ENCODE measurements at regions not wholly inside any gene's neighbourhood (a gene's known extent, or its start where the extent isn't known, plus 50 kb on each side); places are given as distances from the start of the nearest gene placed in this dataset.

- Mint-ChIP-seq H3K4me1 (peaks cover 12 to 25% (median 19%) of the 10 kb centered on the region in 4 donors), H3K36me3 (peaks cover 4% of the 10 kb centered on the region), H3K4me3 (peak overlapping the region; percentile 23 to 73 (median 44)), H3K27me3 (no peaks in the 10 kb centered on the region), H3K9me3 (peaks cover 0 to 4% (median 2%) of the 10 kb centered on the region in 7 donors), H3K27ac (peak overlapping the region; percentile 80 to 94 (median 91))
- Histone ChIP-seq H3K9me3 (ENCODE audit: control insufficient read depth in 2 of 2, low read length in 2 of 2) (no peaks in the 10 kb centered on the region), H3K27ac (ENCODE audit: insufficient read depth, low read length, poor library complexity, severe bottlenecking) (peak overlapping the region; percentile 26), H3K27me3 (ENCODE audit: control insufficient read depth, insufficient read depth, low read length) (no peaks in the 10 kb centered on the region), H3K4me3 (ENCODE audit: low read depth, low read length) (no peak overlapping the region), H3K4me1 (ENCODE audit: control insufficient read depth, insufficient read depth, low read length, poor library complexity, severe bottlenecking) (peaks cover 21% of the 10 kb centered on the region), H3K36me3 (ENCODE audit: control insufficient read depth, insufficient read depth, low read length) (no peaks in the 10 kb centered on the region)
- peak in 1 of 3 donors; percentile 16 for DNase-seq
- ATAC-seq (ENCODE audit: low read depth in 2 of 2): peak; percentile 39 to 55
Measured at GRCh38 chr17:27217631-27218030, 76.3 kb upstream of the WSB1 start.

GRCh38 chr17:27218041-27218440 lies 75.9 kb upstream of the WSB1 start:
- H3K4me3 ChIP-seq (ENCODE audit: low read depth, low read length): peak overlapping the region; percentile 26
- H3K9me3 ChIP-seq (ENCODE audit: control insufficient read depth in 2 of 2, low read length in 2 of 2): no peaks in the 10 kb centered on the region
- Mint-ChIP-seq H3K4me1 (peaks cover 12 to 25% (median 19%) of the 10 kb centered on the region in 4 donors), H3K36me3 (peaks cover 4% of the 10 kb centered on the region), H3K9me3 (peaks cover 0 to 4% (median 2%) of the 10 kb centered on the region in 7 donors), H3K4me3 (peak overlapping the region; percentile 23 to 73 (median 44)), H3K27ac (peak overlapping the region; percentile 80 to 94 (median 91)), H3K27me3 (no peaks in the 10 kb centered on the region)
- DNase-seq: peak in 1 of 3 donors; percentile 48
- peaks cover 21% of the 10 kb centered on the region for H3K4me1 ChIP-seq (ENCODE audit: control insufficient read depth, insufficient read depth, low read length, poor library complexity, severe bottlenecking)
- H3K27ac ChIP-seq (ENCODE audit: insufficient read depth, low read length, poor library complexity, severe bottlenecking): peak overlapping the region; percentile 26
- no peaks in the 10 kb centered on the region for H3K36me3 ChIP-seq (ENCODE audit: control insufficient read depth, insufficient read depth, low read length)
- peak; percentile 13 to 17 for ATAC-seq (ENCODE audit: low read depth in 2 of 2)
- H3K27me3 ChIP-seq (ENCODE audit: control insufficient read depth, insufficient read depth, low read length): no peaks in the 10 kb centered on the region

GRCh38 chr17:27218719-27219488 lies 75.0 kb upstream of the WSB1 start:
- peak; percentile 37 to 38 for ATAC-seq (ENCODE audit: low read depth in 2 of 2)
- H3K27me3 ChIP-seq (ENCODE audit: control insufficient read depth, insufficient read depth, low read length): no peaks in the 10 kb centered on the region
- H3K4me3 ChIP-seq (ENCODE audit: low read depth, low read length): peak overlapping the region; percentile 26
- peaks cover 4% of the 10 kb centered on the region for H3K36me3 Mint-ChIP-seq
- H3K4me1 Mint-ChIP-seq: peaks cover 12 to 25% (median 19%) of the 10 kb centered on the region in 4 donors
- peaks cover 21% of the 10 kb centered on the region for H3K4me1 ChIP-seq (ENCODE audit: control insufficient read depth, insufficient read depth, low read length, poor library complexity, severe bottlenecking)
- H3K9me3 Mint-ChIP-seq: peaks cover 0 to 4% (median 2%) of the 10 kb centered on the region in 7 donors
- H3K4me3 Mint-ChIP-seq: peak overlapping the region in 2 of 4 donors; percentile 23
- no peaks in the 10 kb centered on the region for H3K9me3 ChIP-seq (ENCODE audit: control insufficient read depth in 2 of 2, low read length in 2 of 2)
- peak in 2 of 3 donors; percentile 17 to 60 for DNase-seq
- H3K27ac Mint-ChIP-seq: peak overlapping the region; percentile 84 to 94 (median 89)
- no peaks in the 10 kb centered on the region for H3K27me3 Mint-ChIP-seq
- H3K36me3 ChIP-seq (ENCODE audit: control insufficient read depth, insufficient read depth, low read length): no peaks in the 10 kb centered on the region
- peak overlapping the region; percentile 58 for H3K27ac ChIP-seq (ENCODE audit: insufficient read depth, low read length, poor library complexity, severe bottlenecking)

DNA sequence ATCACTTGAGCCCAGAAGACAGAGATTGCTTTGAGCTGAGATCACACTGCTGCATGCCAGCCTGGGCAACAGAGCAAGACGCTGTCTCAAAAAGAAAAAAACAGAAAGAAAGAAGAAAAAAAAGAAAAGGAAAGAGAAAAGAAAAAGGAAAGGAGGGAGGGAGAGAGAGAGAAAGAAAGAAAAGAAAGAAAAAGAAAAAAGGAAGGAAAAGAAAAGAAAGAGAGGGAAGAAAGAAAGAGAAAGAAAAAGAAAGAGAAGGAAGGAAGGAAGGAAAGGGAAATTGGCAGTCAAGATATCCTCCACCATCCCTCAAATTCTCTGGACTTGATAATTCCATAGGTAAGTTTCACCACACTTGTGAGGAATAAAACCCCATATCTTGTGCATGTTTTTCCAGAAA lies 71.4 kb upstream of the WSB1 start:
- peaks cover 20% of the 10 kb centered on the region for H3K4me1 ChIP-seq (ENCODE audit: control insufficient read depth, insufficient read depth, low read length, poor library complexity, severe bottlenecking)
- ATAC-seq (ENCODE audit: low read depth in 2 of 2) (no peak), DNase-seq (no peak)
- Mint-ChIP-seq H3K4me3 (no peak overlapping the region), H3K27me3 (no peaks in the 10 kb centered on the region), H3K4me1 (peaks cover 8 to 19% (median 16%) of the 10 kb centered on the region in 4 donors), H3K36me3 (peaks cover 4% of the 10 kb centered on the region), H3K9me3 (peaks cover 0 to 3% (median 0%) of the 10 kb centered on the region in 7 donors), H3K27ac (no peak overlapping the region)
- H3K9me3 ChIP-seq (ENCODE audit: control insufficient read depth in 2 of 2, low read length in 2 of 2): no peaks in the 10 kb centered on the region
- H3K27me3 ChIP-seq (ENCODE audit: control insufficient read depth, insufficient read depth, low read length): no peaks in the 10 kb centered on the region
- H3K27ac ChIP-seq (ENCODE audit: insufficient read depth, low read length, poor library complexity, severe bottlenecking): no peak overlapping the region
- no peaks in the 10 kb centered on the region for H3K36me3 ChIP-seq (ENCODE audit: control insufficient read depth, insufficient read depth, low read length)
- H3K4me3 ChIP-seq (ENCODE audit: low read depth, low read length): no peak overlapping the region

- Histone ChIP-seq H3K4me3 (ENCODE audit: low read depth, low read length) (no peak overlapping the region), H3K9me3 (ENCODE audit: control insufficient read depth in 2 of 2, low read length in 2 of 2) (no peaks in the 10 kb centered on the region), H3K27me3 (ENCODE audit: control insufficient read depth, insufficient read depth, low read length) (no peaks in the 10 kb centered on the region), H3K4me1 (ENCODE audit: control insufficient read depth, insufficient read depth, low read length, poor library complexity, severe bottlenecking) (no peaks in the 10 kb centered on the region), H3K36me3 (ENCODE audit: control insufficient read depth, insufficient read depth, low read length) (no peaks in the 10 kb centered on the region), H3K27ac (ENCODE audit: insufficient read depth, low read length, poor library complexity, severe bottlenecking) (no peak overlapping the region)
- Mint-ChIP-seq H3K27ac (no peak overlapping the region), H3K4me1 (peaks cover 0 to 3% (median 0%) of the 10 kb centered on the region in 4 donors), H3K9me3 (peaks cover 0 to 3% (median 0%) of the 10 kb centered on the region in 7 donors), H3K36me3 (no peaks in the 10 kb centered on the region), H3K4me3 (no peak overlapping the region), H3K27me3 (no peaks in the 10 kb centered on the region)
- ATAC-seq (ENCODE audit: low read depth in 2 of 2) (no peak), DNase-seq (no peak)
Measured at GRCh38 chr17:27224526-27225315, 69.2 kb upstream of the WSB1 start.

DNA sequence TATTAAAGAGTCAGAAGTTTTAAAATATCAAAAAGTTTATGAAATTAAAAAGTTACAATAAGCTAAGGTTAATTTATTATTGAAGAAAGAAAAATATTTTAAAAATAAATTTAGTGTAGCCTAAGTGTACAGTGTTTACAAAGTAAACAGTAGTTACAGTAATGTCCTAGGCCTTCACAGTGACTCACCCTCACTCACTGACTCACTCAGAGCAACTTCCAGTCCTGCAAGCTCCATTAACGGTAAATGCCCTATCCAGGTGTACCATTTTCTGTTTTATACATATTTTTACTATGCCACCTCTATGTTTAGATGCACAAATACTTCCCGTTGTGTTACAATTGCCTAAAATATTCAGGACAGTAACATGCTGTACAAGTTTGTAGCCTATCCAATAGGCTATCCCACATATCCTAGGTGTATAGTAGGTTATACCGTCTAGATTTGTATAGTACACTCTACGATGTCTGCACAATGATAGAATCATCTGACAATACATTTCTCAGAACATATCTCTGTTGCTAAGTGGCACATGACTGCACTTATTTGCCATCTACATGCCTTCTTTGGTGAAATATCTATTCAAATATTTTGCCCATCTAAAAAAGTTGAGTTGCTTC lies 67.2 kb upstream of the WSB1 start:
- no peaks in the 10 kb centered on the region for H3K4me1 Mint-ChIP-seq
- H3K9me3 Mint-ChIP-seq: peaks cover 0 to 3% (median 0%) of the 10 kb centered on the region in 7 donors
- ATAC-seq (ENCODE audit: low read depth in 2 of 2): no peak
- H3K27ac ChIP-seq (ENCODE audit: insufficient read depth, low read length, poor library complexity, severe bottlenecking): no peak overlapping the region
- H3K36me3 Mint-ChIP-seq: no peaks in the 10 kb centered on the region
- no peaks in the 10 kb centered on the region for H3K9me3 ChIP-seq (ENCODE audit: control insufficient read depth in 2 of 2, low read length in 2 of 2)
- H3K36me3 ChIP-seq (ENCODE audit: control insufficient read depth, insufficient read depth, low read length): no peaks in the 10 kb centered on the region
- H3K4me3 Mint-ChIP-seq: no peak overlapping the region
- no peak overlapping the region for H3K27ac Mint-ChIP-seq
- no peaks in the 10 kb centered on the region for H3K27me3 ChIP-seq (ENCODE audit: control insufficient read depth, insufficient read depth, low read length)
- no peak overlapping the region for H3K4me3 ChIP-seq (ENCODE audit: low read depth, low read length)
- DNase-seq: no peak
- H3K4me1 ChIP-seq (ENCODE audit: control insufficient read depth, insufficient read depth, low read length, poor library complexity, severe bottlenecking): no peaks in the 10 kb centered on the region
- no peaks in the 10 kb centered on the region for H3K27me3 Mint-ChIP-seq

DNA sequence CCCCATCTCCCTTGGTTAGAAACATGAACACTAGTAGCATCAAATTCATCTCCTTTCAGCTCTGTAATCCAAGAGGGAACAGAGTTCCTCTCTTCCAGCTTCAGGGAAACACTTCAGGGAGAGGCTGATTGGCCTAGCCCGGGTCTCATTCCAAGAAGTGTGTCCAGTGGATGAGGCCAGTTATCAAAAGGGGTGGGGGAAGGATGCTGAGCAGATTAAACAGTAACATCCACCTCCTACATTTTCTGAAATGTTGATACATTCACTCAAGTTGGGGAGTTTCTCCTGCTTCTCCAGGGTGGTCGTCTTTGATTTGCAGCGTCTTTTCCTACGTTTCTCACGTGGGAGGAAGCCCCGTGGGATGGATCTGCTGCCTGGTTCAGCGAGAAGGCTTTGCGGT lies 62.9 kb upstream of the WSB1 start:
- no peak overlapping the region for H3K4me3 ChIP-seq (ENCODE audit: low read depth, low read length)
- H3K4me1 Mint-ChIP-seq: no peaks in the 10 kb centered on the region
- ATAC-seq (ENCODE audit: low read depth in 2 of 2): no peak
- H3K27me3 ChIP-seq (ENCODE audit: control insufficient read depth, insufficient read depth, low read length): no peaks in the 10 kb centered on the region
- no peaks in the 10 kb centered on the region for H3K36me3 Mint-ChIP-seq
- DNase-seq: no peak
- H3K27ac ChIP-seq (ENCODE audit: insufficient read depth, low read length, poor library complexity, severe bottlenecking): no peak overlapping the region
- H3K27me3 Mint-ChIP-seq: peaks cover 5% of the 10 kb centered on the region
- H3K36me3 ChIP-seq (ENCODE audit: control insufficient read depth, insufficient read depth, low read length): no peaks in the 10 kb centered on the region
- H3K27ac Mint-ChIP-seq: no peak overlapping the region
- H3K4me1 ChIP-seq (ENCODE audit: control insufficient read depth, insufficient read depth, low read length, poor library complexity, severe bottlenecking): no peaks in the 10 kb centered on the region
- H3K9me3 ChIP-seq (ENCODE audit: control insufficient read depth in 2 of 2, low read length in 2 of 2): no peaks in the 10 kb centered on the region
- H3K9me3 Mint-ChIP-seq: no peaks in the 10 kb centered on the region
- H3K4me3 Mint-ChIP-seq: no peak overlapping the region

Measured in CD4-positive, CD25-positive, alpha-beta regulatory T cell (primary cell).